ENCODE measurements at regions not wholly inside any gene's neighbourhood (a gene's known extent, or its start where the extent isn't known, plus 50 kb on each side); places are given as distances from the start of the nearest gene placed in this dataset.

DNA sequence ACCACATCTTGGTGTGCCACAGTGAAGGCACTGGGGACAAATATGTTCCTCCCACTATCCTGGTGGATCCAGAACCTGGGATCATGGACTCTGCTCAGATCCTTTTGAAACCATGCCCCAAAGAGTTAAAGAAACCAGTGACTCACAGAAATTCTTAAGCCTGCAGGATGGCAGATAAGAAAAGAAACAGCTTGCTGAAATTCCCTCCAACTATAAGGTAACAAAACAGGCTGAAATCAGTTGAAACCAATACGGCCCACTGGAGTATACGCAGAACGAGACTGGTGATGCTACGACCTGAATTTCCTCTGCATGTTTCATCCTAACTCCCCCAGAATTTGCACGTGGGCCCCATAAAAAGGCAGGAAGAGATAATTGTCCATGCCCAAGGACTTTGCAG, 209.6 kb downstream of the TJP1 start:
- TF ChIP-seq, protein P1, sequence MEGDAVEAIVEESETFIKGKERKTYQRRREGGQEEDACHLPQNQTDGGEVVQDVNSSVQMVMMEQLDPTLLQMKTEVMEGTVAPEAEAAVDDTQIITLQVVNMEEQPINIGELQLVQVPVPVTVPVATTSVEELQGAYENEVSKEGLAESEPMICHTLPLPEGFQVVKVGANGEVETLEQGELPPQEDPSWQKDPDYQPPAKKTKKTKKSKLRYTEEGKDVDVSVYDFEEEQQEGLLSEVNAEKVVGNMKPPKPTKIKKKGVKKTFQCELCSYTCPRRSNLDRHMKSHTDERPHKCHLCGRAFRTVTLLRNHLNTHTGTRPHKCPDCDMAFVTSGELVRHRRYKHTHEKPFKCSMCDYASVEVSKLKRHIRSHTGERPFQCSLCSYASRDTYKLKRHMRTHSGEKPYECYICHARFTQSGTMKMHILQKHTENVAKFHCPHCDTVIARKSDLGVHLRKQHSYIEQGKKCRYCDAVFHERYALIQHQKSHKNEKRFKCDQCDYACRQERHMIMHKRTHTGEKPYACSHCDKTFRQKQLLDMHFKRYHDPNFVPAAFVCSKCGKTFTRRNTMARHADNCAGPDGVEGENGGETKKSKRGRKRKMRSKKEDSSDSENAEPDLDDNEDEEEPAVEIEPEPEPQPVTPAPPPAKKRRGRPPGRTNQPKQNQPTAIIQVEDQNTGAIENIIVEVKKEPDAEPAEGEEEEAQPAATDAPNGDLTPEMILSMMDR (conservative IDR thresholded peaks at IDR 0.05; ENCODE audit: low read depth, low read length): no peak
- TF ChIP-seq EZH2 (IDR thresholded peaks at IDR 0.05; ENCODE audit: borderline replicate concordance, low read depth, low read length, poor library complexity, severe bottlenecking): no peak

Measured in A673 (cell line).